ENCODE measurements at regions not wholly inside any gene's neighbourhood (a gene's known extent, or its start where the extent isn't known, plus 50 kb on each side); places are given as distances from the start of the nearest gene placed in this dataset.

GRCh38 chr9:100661668-100662067 is 83.8 kb downstream of the CAVIN4 start:
- POLR2A ChIA-PET = no interaction called here
- TF ChIP-seq NFRKB (IDR thresholded peaks at IDR 0.05) = no peak
- TF ChIP-seq ZNF384 (IDR thresholded peaks at IDR 0.05) = no peak
- no peak for TF ChIP-seq FOXA1 (IDR thresholded peaks at IDR 0.05)
- TF ChIP-seq FOXM1 (IDR thresholded peaks at IDR 0.05; ENCODE audit: borderline replicate concordance) = no peak
- TF ChIP-seq ELF4 (IDR thresholded peaks at IDR 0.05) = no peak
- TF ChIP-seq PKNOX1 (IDR thresholded peaks at IDR 0.05) = no peak
- no peak for TF ChIP-seq L3MBTL2 (conservative IDR thresholded peaks at IDR 0.05)
- TF ChIP-seq LEF1 (IDR thresholded peaks at IDR 0.05; ENCODE audit: borderline replicate concordance) = no peak
- no peak for TF ChIP-seq CTBP1 (IDR thresholded peaks at IDR 0.05; ENCODE audit: borderline replicate concordance)
- no peak for TF ChIP-seq BHLHE40 (IDR thresholded peaks at IDR 0.05; ENCODE audit: borderline replicate concordance)
- TF ChIP-seq FOXK2 (IDR thresholded peaks at IDR 0.05) = no peak
- TF ChIP-seq HDGF (IDR thresholded peaks at IDR 0.05; ENCODE audit: borderline replicate concordance) = no peak
- no peak for TF ChIP-seq SUZ12 (IDR thresholded peaks at IDR 0.05)
- no peak for TF ChIP-seq TARDBP (IDR thresholded peaks at IDR 0.05)
- TF ChIP-seq ARNT (IDR thresholded peaks at IDR 0.05) = no peak
- no peak for DNase-seq (ENCODE audit: extremely low spot score)
- CTCF ChIA-PET = no interaction called here

GRCh38 chr9:100662122-100662521 is 84.2 kb downstream of the CAVIN4 start:
- ChIA-PET POLR2A (no interaction called here), CTCF (no interaction called here)
- TF ChIP-seq LEF1 (IDR thresholded peaks at IDR 0.05; ENCODE audit: borderline replicate concordance) (no peak), ARNT (IDR thresholded peaks at IDR 0.05) (no peak), FOXA1 (IDR thresholded peaks at IDR 0.05) (no peak), CTBP1 (IDR thresholded peaks at IDR 0.05; ENCODE audit: borderline replicate concordance) (no peak), HDGF (IDR thresholded peaks at IDR 0.05; ENCODE audit: borderline replicate concordance) (no peak), BHLHE40 (IDR thresholded peaks at IDR 0.05; ENCODE audit: borderline replicate concordance) (no peak), FOXK2 (IDR thresholded peaks at IDR 0.05) (no peak), SUZ12 (IDR thresholded peaks at IDR 0.05) (no peak), SP1 (IDR thresholded peaks at IDR 0.05) (no peak), FOXM1 (IDR thresholded peaks at IDR 0.05; ENCODE audit: borderline replicate concordance) (no peak), TARDBP (IDR thresholded peaks at IDR 0.05) (no peak), L3MBTL2 (conservative IDR thresholded peaks at IDR 0.05) (no peak), ZNF384 (IDR thresholded peaks at IDR 0.05) (no peak), NFRKB (IDR thresholded peaks at IDR 0.05) (no peak), ELF4 (IDR thresholded peaks at IDR 0.05) (no peak), PKNOX1 (IDR thresholded peaks at IDR 0.05) (no peak)
- DNase-seq (ENCODE audit: extremely low spot score) = no peak

- TF ChIP-seq PKNOX1 (IDR thresholded peaks at IDR 0.05) = no peak
- no peak for TF ChIP-seq ZNF384 (IDR thresholded peaks at IDR 0.05)
- no peak for TF ChIP-seq ARNT (IDR thresholded peaks at IDR 0.05)
- no peak for TF ChIP-seq HDGF (IDR thresholded peaks at IDR 0.05; ENCODE audit: borderline replicate concordance)
- no peak for TF ChIP-seq BHLHE40 (IDR thresholded peaks at IDR 0.05; ENCODE audit: borderline replicate concordance)
- no peak for TF ChIP-seq SP1 (IDR thresholded peaks at IDR 0.05)
- no peak for TF ChIP-seq FOXA1 (IDR thresholded peaks at IDR 0.05)
- TF ChIP-seq L3MBTL2 (conservative IDR thresholded peaks at IDR 0.05) = no peak
- TF ChIP-seq FOXM1 (IDR thresholded peaks at IDR 0.05; ENCODE audit: borderline replicate concordance) = no peak
- no peak for TF ChIP-seq NFRKB (IDR thresholded peaks at IDR 0.05)
- TF ChIP-seq CTBP1 (IDR thresholded peaks at IDR 0.05; ENCODE audit: borderline replicate concordance) = no peak
- no peak for TF ChIP-seq LEF1 (IDR thresholded peaks at IDR 0.05; ENCODE audit: borderline replicate concordance)
- no peak for TF ChIP-seq ELF4 (IDR thresholded peaks at IDR 0.05)
- TF ChIP-seq TARDBP (IDR thresholded peaks at IDR 0.05) = no peak
- no peak for TF ChIP-seq SUZ12 (IDR thresholded peaks at IDR 0.05)
- no peak for TF ChIP-seq FOXK2 (IDR thresholded peaks at IDR 0.05)
- DNase-seq (ENCODE audit: extremely low spot score) = no peak
- POLR2A ChIA-PET = no interaction called here
- CTCF ChIA-PET = no interaction called here
Observed at GRCh38 chr9:100667448-100667847, 89.6 kb downstream of the CAVIN4 start.

GRCh38 chr9:100668024-100668423 is 90.1 kb downstream of the CAVIN4 start:
- TF ChIP-seq PKNOX1 (IDR thresholded peaks at IDR 0.05) (no peak), BHLHE40 (IDR thresholded peaks at IDR 0.05; ENCODE audit: borderline replicate concordance) (no peak), ELF4 (IDR thresholded peaks at IDR 0.05) (no peak), FOXM1 (IDR thresholded peaks at IDR 0.05; ENCODE audit: borderline replicate concordance) (no peak), FOXA1 (IDR thresholded peaks at IDR 0.05) (no peak), NFRKB (IDR thresholded peaks at IDR 0.05) (no peak), LEF1 (IDR thresholded peaks at IDR 0.05; ENCODE audit: borderline replicate concordance) (no peak), SP1 (IDR thresholded peaks at IDR 0.05) (no peak), ZNF384 (IDR thresholded peaks at IDR 0.05) (no peak), SUZ12 (IDR thresholded peaks at IDR 0.05) (no peak), CTBP1 (IDR thresholded peaks at IDR 0.05; ENCODE audit: borderline replicate concordance) (no peak)
- DNase-seq (ENCODE audit: extremely low spot score) = no peak
- ChIA-PET CTCF (no interaction called here), POLR2A (no interaction called here)

GRCh38 chr9:100669968-100670367 is 92.1 kb downstream of the CAVIN4 start:
- DNase-seq (ENCODE audit: extremely low spot score) = no peak
- POLR2A ChIA-PET = no interaction called here

More at GRCh38 chr9:100669968-100670367, 92.1 kb downstream of the CAVIN4 start:
- TF ChIP-seq PKNOX1 (IDR thresholded peaks at IDR 0.05) (no peak), FOXA1 (IDR thresholded peaks at IDR 0.05) (no peak), SP1 (IDR thresholded peaks at IDR 0.05) (no peak), HDGF (IDR thresholded peaks at IDR 0.05; ENCODE audit: borderline replicate concordance) (no peak), ZNF384 (IDR thresholded peaks at IDR 0.05) (no peak), LEF1 (IDR thresholded peaks at IDR 0.05; ENCODE audit: borderline replicate concordance) (no peak), FOXK2 (IDR thresholded peaks at IDR 0.05) (no peak), CTBP1 (IDR thresholded peaks at IDR 0.05; ENCODE audit: borderline replicate concordance) (no peak), TARDBP (IDR thresholded peaks at IDR 0.05) (no peak)
- CTCF ChIA-PET = no interaction called here
